ENCODE measurements at regions not wholly inside any gene's neighbourhood (a gene's known extent, or its start where the extent isn't known, plus 50 kb on each side); places are given as distances from the start of the nearest gene placed in this dataset.
"Not testable (repeated sequence)": the region's sequence is repeated elsewhere in the genome, so short reads cannot be mapped to it uniquely, and the experiment has no call there.

DNA sequence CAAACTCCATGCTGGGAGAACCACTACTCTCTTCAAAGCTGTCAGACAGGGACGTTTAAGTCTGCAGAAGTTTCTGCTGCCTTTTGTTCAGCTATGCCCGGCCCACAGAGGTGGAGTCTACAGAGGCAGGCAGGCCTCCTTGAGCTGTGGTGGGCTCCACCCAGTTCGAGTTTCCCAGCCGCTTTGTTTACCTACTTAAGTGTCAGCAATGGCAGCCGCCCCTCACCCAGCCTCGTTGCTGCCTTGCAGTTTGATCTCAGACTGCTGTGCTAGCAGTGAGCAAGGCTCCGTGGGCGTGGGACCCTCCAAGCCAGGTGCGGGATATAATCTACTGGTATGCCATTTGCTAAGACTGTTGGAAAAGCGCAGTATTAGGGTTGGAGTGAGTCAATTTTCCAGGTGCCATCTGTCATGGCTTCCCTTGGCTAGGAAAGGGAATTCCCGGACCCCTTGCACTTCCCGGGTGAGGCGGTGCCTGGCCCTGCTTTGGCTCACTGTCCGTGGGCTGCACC, 190.7 kb downstream of the TTC6 start:
- H3K4me1 ChIP-seq (ENCODE audit: control insufficient read depth in 1 of 2, insufficient read depth in 1 of 2, low read depth in 1 of 2, low read length in 1 of 2); H3K4me3 ChIP-seq (ENCODE audit: low read depth in 1 of 2, low read length in 1 of 2); H3K27me3 ChIP-seq; H3K9me3 ChIP-seq; H3K27ac ChIP-seq; H3K36me3 ChIP-seq: not testable (repeated sequence)

GRCh38 chr14:37787879-37788494, 192.6 kb downstream of the TTC6 start:
- TF ChIP-seq, protein P1, sequence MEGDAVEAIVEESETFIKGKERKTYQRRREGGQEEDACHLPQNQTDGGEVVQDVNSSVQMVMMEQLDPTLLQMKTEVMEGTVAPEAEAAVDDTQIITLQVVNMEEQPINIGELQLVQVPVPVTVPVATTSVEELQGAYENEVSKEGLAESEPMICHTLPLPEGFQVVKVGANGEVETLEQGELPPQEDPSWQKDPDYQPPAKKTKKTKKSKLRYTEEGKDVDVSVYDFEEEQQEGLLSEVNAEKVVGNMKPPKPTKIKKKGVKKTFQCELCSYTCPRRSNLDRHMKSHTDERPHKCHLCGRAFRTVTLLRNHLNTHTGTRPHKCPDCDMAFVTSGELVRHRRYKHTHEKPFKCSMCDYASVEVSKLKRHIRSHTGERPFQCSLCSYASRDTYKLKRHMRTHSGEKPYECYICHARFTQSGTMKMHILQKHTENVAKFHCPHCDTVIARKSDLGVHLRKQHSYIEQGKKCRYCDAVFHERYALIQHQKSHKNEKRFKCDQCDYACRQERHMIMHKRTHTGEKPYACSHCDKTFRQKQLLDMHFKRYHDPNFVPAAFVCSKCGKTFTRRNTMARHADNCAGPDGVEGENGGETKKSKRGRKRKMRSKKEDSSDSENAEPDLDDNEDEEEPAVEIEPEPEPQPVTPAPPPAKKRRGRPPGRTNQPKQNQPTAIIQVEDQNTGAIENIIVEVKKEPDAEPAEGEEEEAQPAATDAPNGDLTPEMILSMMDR (IDR thresholded peaks at IDR 0.05) = no peak
- H3K4me3 ChIP-seq (ENCODE audit: low read depth in 1 of 2, low read length in 1 of 2) = no peak overlapping the region
- no peaks in the 10 kb centered on the region for H3K9me3 ChIP-seq
- H3K36me3 ChIP-seq = no peaks in the 10 kb centered on the region
- H3K4me1 ChIP-seq (ENCODE audit: control insufficient read depth in 1 of 2, insufficient read depth in 1 of 2, low read depth in 1 of 2, low read length in 1 of 2) = no peaks in the 10 kb centered on the region
- no peaks in the 10 kb centered on the region for H3K27me3 ChIP-seq
- H3K27ac ChIP-seq = no peak overlapping the region

- Histone ChIP-seq H3K27ac (no peak overlapping the region), H3K27me3 (no peaks in the 10 kb centered on the region), H3K4me3 (ENCODE audit: low read depth in 1 of 2, low read length in 1 of 2) (no peak overlapping the region), H3K9me3 (no peaks in the 10 kb centered on the region), H3K36me3 (no peaks in the 10 kb centered on the region), H3K4me1 (ENCODE audit: control insufficient read depth in 1 of 2, insufficient read depth in 1 of 2, low read depth in 1 of 2, low read length in 1 of 2) (no peaks in the 10 kb centered on the region)
- TF ChIP-seq, protein P1 (IDR thresholded peaks at IDR 0.05) = no peak
Measured at GRCh38 chr14:37791384-37792036, 196.1 kb downstream of the TTC6 start.

- no peaks in the 10 kb centered on the region for H3K9me3 ChIP-seq
- H3K27me3 ChIP-seq = no peaks in the 10 kb centered on the region
- H3K27ac ChIP-seq = no peak overlapping the region
- H3K4me1 ChIP-seq (ENCODE audit: control insufficient read depth in 1 of 2, insufficient read depth in 1 of 2, low read depth in 1 of 2, low read length in 1 of 2) = no peaks in the 10 kb centered on the region
- H3K36me3 ChIP-seq = no peaks in the 10 kb centered on the region
- no peak overlapping the region for H3K4me3 ChIP-seq (ENCODE audit: low read depth in 1 of 2, low read length in 1 of 2)
- TF ChIP-seq, protein P1 (IDR thresholded peaks at IDR 0.05) = no peak
Measured at GRCh38 chr14:37792124-37792523, 196.7 kb downstream of the TTC6 start.

DNA sequence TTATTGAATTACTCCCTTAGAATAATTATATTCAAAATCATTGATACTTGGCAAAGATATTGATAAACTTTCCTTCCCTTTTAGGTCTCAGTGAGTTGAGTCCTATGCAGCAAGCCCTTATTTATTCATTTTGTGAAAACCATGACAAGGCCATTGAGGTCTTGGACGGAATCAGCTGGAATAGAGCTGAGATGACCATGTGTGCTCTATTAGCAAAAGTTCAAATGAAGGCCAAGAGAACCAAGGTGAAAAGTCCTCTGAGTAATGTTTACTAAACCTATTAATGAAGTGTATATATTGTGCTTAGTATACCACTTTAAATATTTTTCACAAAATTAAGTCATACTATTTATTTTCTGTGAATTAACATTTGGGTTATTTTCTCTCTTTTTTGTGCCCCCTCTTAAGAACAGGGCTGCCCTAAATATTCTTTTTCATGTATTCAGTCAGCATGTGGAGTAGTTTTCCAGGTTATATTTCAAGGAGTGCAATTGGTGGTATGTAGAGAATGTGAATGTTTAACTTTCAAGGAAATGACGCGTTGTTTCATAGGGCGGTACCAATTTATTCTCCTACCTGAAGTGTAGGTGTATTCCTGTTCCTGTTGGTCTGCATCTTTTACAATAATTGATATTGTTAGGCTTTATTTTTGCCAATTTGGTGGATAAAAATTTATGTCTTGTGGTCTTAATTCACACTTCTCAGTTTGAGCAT, 201.4 kb downstream of the TTC6 start:
- TF ChIP-seq, protein P1 (IDR thresholded peaks at IDR 0.05) = no peak
- no peaks in the 10 kb centered on the region for H3K27me3 ChIP-seq
- no peaks in the 10 kb centered on the region for H3K9me3 ChIP-seq
- H3K4me3 ChIP-seq (ENCODE audit: low read depth in 1 of 2, low read length in 1 of 2) = no peak overlapping the region
- no peaks in the 10 kb centered on the region for H3K4me1 ChIP-seq (ENCODE audit: control insufficient read depth in 1 of 2, insufficient read depth in 1 of 2, low read depth in 1 of 2, low read length in 1 of 2)
- H3K27ac ChIP-seq = no peak overlapping the region
- H3K36me3 ChIP-seq = no peaks in the 10 kb centered on the region

DNA sequence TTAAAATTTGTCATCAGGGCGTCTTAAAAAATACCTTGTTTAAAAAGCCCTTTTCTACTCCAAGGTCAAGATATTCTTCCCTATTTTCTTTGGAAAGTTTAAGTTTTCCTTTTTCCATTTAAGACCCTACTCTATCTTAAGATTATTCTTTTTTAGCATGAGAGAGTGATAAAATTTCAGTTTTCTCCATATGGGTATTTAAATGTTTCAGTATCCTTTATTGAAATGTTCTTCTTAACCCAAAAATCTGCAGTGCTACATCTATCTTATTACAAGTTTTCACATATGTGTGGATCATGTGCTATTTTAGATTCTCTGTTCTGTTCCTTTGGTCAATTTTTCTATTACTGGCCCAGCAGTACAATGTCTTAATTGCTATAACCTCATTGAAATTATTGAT, 202.2 kb downstream of the TTC6 start:
- Histone ChIP-seq H3K36me3 (no peaks in the 10 kb centered on the region), H3K4me3 (ENCODE audit: low read depth in 1 of 2, low read length in 1 of 2) (no peak overlapping the region), H3K27ac (no peak overlapping the region), H3K4me1 (ENCODE audit: control insufficient read depth in 1 of 2, insufficient read depth in 1 of 2, low read depth in 1 of 2, low read length in 1 of 2) (no peaks in the 10 kb centered on the region), H3K27me3 (no peaks in the 10 kb centered on the region), H3K9me3 (no peaks in the 10 kb centered on the region)
- TF ChIP-seq, protein P1 (IDR thresholded peaks at IDR 0.05) = no peak
